Karpas-422 (cell line): ENCODE measurements at regions not wholly inside any gene's neighbourhood (a gene's known extent, or its start where the extent isn't known, plus 50 kb on each side); places are given as distances from the start of the nearest gene placed in this dataset.

Source experiments
- DNase-seq: peaks from one replicate; pipeline ENCODE4 v3.0.0-alpha.2; 2015
- H2AFZ ChIP-seq: fragments of 200-600 bp; sonication (generic); 2 replicates; pipeline ENCODE4 v1.6.1; 2014; ENCODE audit warnings: antibody characterized with exemption, low read length, mixed read lengths
- H3K27ac ChIP-seq: fragments of 200-600 bp; sonication (generic); 2 replicates; pipeline ENCODE4 v1.5.1; 2014; ENCODE audit warnings: mild to moderate bottlenecking, low read length, moderate library complexity
- H3K27me3 ChIP-seq: fragments of 200-600 bp; sonication (generic); 2 replicates; pipeline ENCODE4 v1.6.1; 2014; ENCODE audit warnings: low read length, mixed read lengths
- H3K36me3 ChIP-seq: fragments of 200-600 bp; sonication (generic); 2 replicates; pipeline ENCODE4 v1.6.1; 2014; ENCODE audit warnings: low read length, mixed read lengths; ENCODE audit not compliant: insufficient read depth
- H3K4me1 ChIP-seq: fragments of 200-600 bp; sonication (generic); 2 replicates; pipeline ENCODE4 v1.6.1; 2014; ENCODE audit warnings: mild to moderate bottlenecking, low read length, mixed read lengths
- H3K4me2 ChIP-seq: fragments of 200-600 bp; sonication (generic); 2 replicates; pipeline ENCODE4 v1.6.1; 2014; ENCODE audit warnings: low read length, low read depth, mild to moderate bottlenecking; ENCODE audit not compliant: poor library complexity, severe bottlenecking
- H3K4me3 ChIP-seq: fragments of 200-600 bp; sonication (generic); 2 replicates; pipeline ENCODE4 v1.5.1; 2014; ENCODE audit warnings: mild to moderate bottlenecking, antibody characterized with exemption, low read length, mixed read lengths
- H3K79me2 ChIP-seq: fragments of 200-600 bp; sonication (generic); 2 replicates; pipeline ENCODE4 v1.6.1; 2014; ENCODE audit warnings: mild to moderate bottlenecking, low read length, mixed read lengths
- H3K9ac ChIP-seq: fragments of 200-600 bp; sonication (generic); 2 replicates; pipeline ENCODE4 v1.6.0; 2014; ENCODE audit warnings: low read length
- H3K9me2 ChIP-seq: fragments of 200-600 bp; sonication (generic), shearing (Covaris generic); replicated peaks from 2 replicates; pipeline ENCODE4 v1.6.0; 2014; ENCODE audit warnings: mild to moderate bottlenecking, low read length, moderate library complexity; ENCODE audit not compliant: insufficient read depth
- H3K9me3 ChIP-seq: fragments of 300-700, 200-600 bp; sonication (generic); 2 replicates; pipeline ENCODE4 v1.6.1; 2014; ENCODE audit warnings: low read length, mixed read lengths
- H4K20me1 ChIP-seq: fragments of 200-600 bp; sonication (generic); 2 replicates; pipeline ENCODE4 v1.6.1; 2014; ENCODE audit warnings: mild to moderate bottlenecking, antibody characterized with exemption, low read length, low read depth; ENCODE audit not compliant: insufficient read depth

GRCh38 chr12:89859508-89860220, 151.0 kb upstream of the ATP2B1 start:
- no peaks in the 10 kb centered on the region for H3K36me3 ChIP-seq
- H3K9ac ChIP-seq: no peak overlapping the region
- H3K27me3 ChIP-seq: no peaks in the 10 kb centered on the region
- H2AFZ ChIP-seq: no peak overlapping the region
- no peaks in the 10 kb centered on the region for H3K9me3 ChIP-seq
- peaks cover 23% of the 10 kb centered on the region for H3K4me1 ChIP-seq
- no peaks in the 10 kb centered on the region for H4K20me1 ChIP-seq
- H3K4me3 ChIP-seq: no peak overlapping the region
- no peaks in the 10 kb centered on the region for H3K9me2 ChIP-seq
- DNase-seq: no peak
- no peaks in the 10 kb centered on the region for H3K79me2 ChIP-seq
- no peak overlapping the region for H3K27ac ChIP-seq
- H3K4me2 ChIP-seq: no peak overlapping the region

- no peak overlapping the region for H3K4me3 ChIP-seq
Measured at GRCh38 chr12:89858718-89859117, 150.1 kb upstream of the ATP2B1 start.

GRCh38 chr12:89857652-89858274, 149.1 kb upstream of the ATP2B1 start:
- peaks cover 13% of the 10 kb centered on the region for H3K4me1 ChIP-seq
- H4K20me1 ChIP-seq: no peaks in the 10 kb centered on the region
- H2AFZ ChIP-seq: no peak overlapping the region
- H3K79me2 ChIP-seq: no peaks in the 10 kb centered on the region
- H3K36me3 ChIP-seq: no peaks in the 10 kb centered on the region
- H3K9me2 ChIP-seq: no peaks in the 10 kb centered on the region
- H3K4me3 ChIP-seq: no peak overlapping the region
- H3K4me2 ChIP-seq: no peak overlapping the region
- no peak overlapping the region for H3K27ac ChIP-seq
- no peak for DNase-seq
- no peak overlapping the region for H3K9ac ChIP-seq
- no peaks in the 10 kb centered on the region for H3K9me3 ChIP-seq
- no peaks in the 10 kb centered on the region for H3K27me3 ChIP-seq

More at GRCh38 chr12:89858718-89859117, 150.1 kb upstream of the ATP2B1 start:
- Histone ChIP-seq H4K20me1 (no peaks in the 10 kb centered on the region), H3K79me2 (no peaks in the 10 kb centered on the region), H3K9ac (no peak overlapping the region), H2AFZ (no peak overlapping the region), H3K27ac (no peak overlapping the region), H3K9me2 (no peaks in the 10 kb centered on the region), H3K36me3 (no peaks in the 10 kb centered on the region), H3K4me1 (peaks cover 22% of the 10 kb centered on the region), H3K27me3 (no peaks in the 10 kb centered on the region), H3K9me3 (no peaks in the 10 kb centered on the region), H3K4me2 (no peak overlapping the region)
- no peak for DNase-seq

GRCh38 chr12:89856431-89856830, 147.8 kb upstream of the ATP2B1 start:
- H3K4me3 ChIP-seq: no peak overlapping the region
- H3K27ac ChIP-seq: no peak overlapping the region
- no peaks in the 10 kb centered on the region for H3K79me2 ChIP-seq
- H2AFZ ChIP-seq: no peak overlapping the region
- H3K9me3 ChIP-seq: no peaks in the 10 kb centered on the region
- no peak overlapping the region for H3K4me2 ChIP-seq
- H3K9me2 ChIP-seq: no peaks in the 10 kb centered on the region
- no peaks in the 10 kb centered on the region for H3K27me3 ChIP-seq
- H4K20me1 ChIP-seq: no peaks in the 10 kb centered on the region
- peaks cover 9% of the 10 kb centered on the region for H3K4me1 ChIP-seq
- H3K9ac ChIP-seq: no peak overlapping the region
- no peaks in the 10 kb centered on the region for H3K36me3 ChIP-seq
- DNase-seq: peak; percentile 55

GRCh38 chr12:89848732-89849131, 140.1 kb upstream of the ATP2B1 start:
- Histone ChIP-seq H3K27ac (no peak overlapping the region), H3K9me3 (no peaks in the 10 kb centered on the region), H3K4me3 (no peak overlapping the region), H2AFZ (no peak overlapping the region), H3K79me2 (no peaks in the 10 kb centered on the region), H3K4me1 (no peaks in the 10 kb centered on the region), H3K4me2 (no peak overlapping the region), H3K36me3 (no peaks in the 10 kb centered on the region), H3K9me2 (no peaks in the 10 kb centered on the region), H4K20me1 (no peaks in the 10 kb centered on the region), H3K9ac (no peak overlapping the region), H3K27me3 (no peaks in the 10 kb centered on the region)
- no peak for DNase-seq

- Histone ChIP-seq H3K79me2 (no peaks in the 10 kb centered on the region), H4K20me1 (no peaks in the 10 kb centered on the region), H3K4me3 (no peak overlapping the region), H3K9me2 (no peaks in the 10 kb centered on the region), H3K4me1 (no peaks in the 10 kb centered on the region), H3K9me3 (no peaks in the 10 kb centered on the region), H3K9ac (no peak overlapping the region), H2AFZ (no peak overlapping the region), H3K4me2 (no peak overlapping the region), H3K27ac (no peak overlapping the region), H3K36me3 (no peaks in the 10 kb centered on the region), H3K27me3 (no peaks in the 10 kb centered on the region)
- no peak for DNase-seq
Measured at GRCh38 chr12:89846473-89847055, 137.9 kb upstream of the ATP2B1 start.

- Histone ChIP-seq H4K20me1 (no peaks in the 10 kb centered on the region), H3K9me2 (no peaks in the 10 kb centered on the region), H3K4me1 (no peaks in the 10 kb centered on the region), H3K9me3 (no peaks in the 10 kb centered on the region), H3K36me3 (no peaks in the 10 kb centered on the region), H3K4me3 (no peak overlapping the region), H3K27ac (no peak overlapping the region), H3K27me3 (no peaks in the 10 kb centered on the region), H2AFZ (no peak overlapping the region), H3K9ac (no peak overlapping the region), H3K4me2 (no peak overlapping the region), H3K79me2 (no peaks in the 10 kb centered on the region)
- no peak for DNase-seq
Measured at GRCh38 chr12:89845767-89846166, 137.1 kb upstream of the ATP2B1 start.

- no peaks in the 10 kb centered on the region for H3K36me3 ChIP-seq
- no peak overlapping the region for H2AFZ ChIP-seq
- no peaks in the 10 kb centered on the region for H3K79me2 ChIP-seq
- no peak overlapping the region for H3K27ac ChIP-seq
- H3K9ac ChIP-seq: no peak overlapping the region
- no peaks in the 10 kb centered on the region for H4K20me1 ChIP-seq
- H3K4me3 ChIP-seq: no peak overlapping the region
- H3K4me2 ChIP-seq: no peak overlapping the region
- H3K9me2 ChIP-seq: no peaks in the 10 kb centered on the region
- no peak for DNase-seq
- H3K9me3 ChIP-seq: no peaks in the 10 kb centered on the region
- no peaks in the 10 kb centered on the region for H3K27me3 ChIP-seq
- no peaks in the 10 kb centered on the region for H3K4me1 ChIP-seq
Measured at GRCh38 chr12:89845366-89845765, 136.7 kb upstream of the ATP2B1 start.
